GM18858 (cell line): ENCODE measurements at regions not wholly inside any gene's neighbourhood (a gene's known extent, or its start where the extent isn't known, plus 50 kb on each side); places are given as distances from the start of the nearest gene placed in this dataset.
"Not testable (repeated sequence)": the region's sequence is repeated elsewhere in the genome, so short reads cannot be mapped to it uniquely, and the experiment has no call there.

Experiments
- ATAC-seq: cut with Tn5 transposase; IDR thresholded peaks from one replicate; pipeline ENCODE4 v1.9.1; 2021; ENCODE audit not compliant: unreplicated experiment

DNA sequence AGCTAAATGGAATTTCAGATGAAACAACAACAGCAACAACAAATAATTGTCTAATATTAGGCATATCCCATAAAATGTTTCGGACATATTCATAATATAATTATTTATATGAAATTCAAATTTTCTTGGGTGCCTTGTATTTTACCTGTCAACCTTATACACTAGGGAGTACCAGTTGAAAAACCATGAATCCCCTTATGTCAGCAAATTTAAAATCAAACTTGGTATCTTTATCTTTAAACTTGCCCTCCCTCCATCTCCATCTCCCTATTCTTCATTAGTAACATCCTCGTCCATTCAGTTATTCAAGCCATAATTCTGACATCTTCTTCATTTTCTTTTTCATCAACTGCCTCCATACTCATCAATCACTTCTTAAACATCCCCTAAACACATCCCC lies 974.5 kb upstream of the HS3ST1 start:
- no peak for ATAC-seq

DNA sequence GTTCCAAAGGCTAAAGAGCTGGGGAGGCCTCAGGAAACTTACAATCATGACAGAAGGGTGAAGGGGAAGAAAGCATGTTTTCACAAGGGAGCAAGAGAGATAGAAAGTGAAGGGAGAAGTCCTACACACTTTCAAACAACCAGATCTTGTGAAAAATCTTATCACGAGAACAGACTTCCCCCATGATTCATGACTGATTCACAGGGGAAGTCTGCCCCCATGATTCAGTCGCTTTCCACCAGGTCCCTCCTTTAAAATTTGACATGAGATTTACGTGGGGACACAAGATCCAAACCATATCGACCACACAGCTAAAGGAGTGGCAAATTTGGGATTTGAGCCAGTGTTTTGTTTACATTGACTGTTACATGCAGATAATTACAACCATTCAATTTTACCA lies 971.1 kb upstream of the HS3ST1 start:
- ATAC-seq: no peak

DNA sequence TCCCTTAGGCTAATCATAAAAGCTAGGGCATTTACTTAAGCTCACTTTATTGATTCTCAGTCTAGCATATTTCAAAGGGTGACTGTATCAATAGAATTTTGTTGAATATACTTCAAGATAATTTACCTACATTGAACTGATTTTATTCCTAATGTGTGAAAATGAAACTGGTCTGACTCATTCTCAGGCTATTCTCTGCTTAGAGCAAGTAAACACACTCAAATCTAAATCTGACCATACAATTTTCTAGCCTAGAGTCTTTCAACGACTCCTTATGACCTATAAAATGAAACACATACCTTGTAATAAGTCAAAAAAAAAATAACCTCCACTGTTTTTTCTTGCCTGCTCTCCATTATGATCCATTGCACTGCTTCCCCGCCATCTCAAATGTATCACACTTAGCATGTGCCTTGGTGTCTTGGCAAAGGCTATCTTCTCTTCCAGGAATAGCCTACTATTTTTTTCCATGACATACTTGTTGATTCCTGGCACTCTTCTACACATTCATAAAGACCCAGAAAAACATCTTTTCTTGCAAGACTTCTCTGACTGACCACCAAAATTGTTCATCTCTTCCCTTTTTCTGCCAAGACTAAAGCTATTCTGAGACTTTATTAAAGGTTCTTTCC lies 965.1 kb upstream of the HS3ST1 start:
- ATAC-seq: no peak

DNA sequence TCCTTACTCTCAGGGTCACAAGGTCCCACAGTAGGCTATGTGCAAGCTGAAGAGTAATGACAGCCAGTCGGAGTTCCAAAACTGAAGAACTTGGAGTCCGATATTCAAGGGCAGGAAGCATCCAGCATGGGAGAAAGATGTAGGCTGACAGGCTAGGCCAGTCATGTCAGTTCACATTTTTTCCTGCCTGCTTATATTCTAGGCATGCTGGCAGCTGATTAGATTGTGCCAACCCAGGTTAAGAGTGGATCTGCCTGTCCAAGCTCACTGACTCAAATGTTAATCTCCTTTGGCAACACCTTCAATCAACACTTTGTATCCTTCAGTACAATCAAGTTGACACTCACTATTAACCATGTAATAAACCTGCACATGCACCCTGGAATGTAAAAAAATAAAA lies 960.9 kb upstream of the HS3ST1 start:
- no peak for ATAC-seq

DNA sequence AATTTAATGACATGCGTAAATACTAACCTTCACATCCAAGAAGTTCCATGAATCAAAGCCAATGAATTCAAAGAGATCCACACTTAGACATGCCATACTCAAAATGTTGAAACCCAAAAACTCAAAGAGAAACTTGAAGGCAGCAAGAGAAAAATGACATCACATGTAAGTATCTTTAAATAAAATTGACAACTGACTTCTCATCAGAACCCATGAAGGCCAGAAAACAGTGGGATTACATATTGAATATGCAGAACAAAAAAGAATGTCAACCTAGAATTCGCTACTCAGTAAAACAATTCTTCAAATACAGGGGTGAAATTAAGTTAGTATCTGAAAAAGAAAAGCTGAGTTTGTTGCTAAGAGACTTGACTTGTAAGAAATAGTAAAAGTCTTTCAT lies 953.9 kb upstream of the HS3ST1 start:
- ATAC-seq: no peak

DNA sequence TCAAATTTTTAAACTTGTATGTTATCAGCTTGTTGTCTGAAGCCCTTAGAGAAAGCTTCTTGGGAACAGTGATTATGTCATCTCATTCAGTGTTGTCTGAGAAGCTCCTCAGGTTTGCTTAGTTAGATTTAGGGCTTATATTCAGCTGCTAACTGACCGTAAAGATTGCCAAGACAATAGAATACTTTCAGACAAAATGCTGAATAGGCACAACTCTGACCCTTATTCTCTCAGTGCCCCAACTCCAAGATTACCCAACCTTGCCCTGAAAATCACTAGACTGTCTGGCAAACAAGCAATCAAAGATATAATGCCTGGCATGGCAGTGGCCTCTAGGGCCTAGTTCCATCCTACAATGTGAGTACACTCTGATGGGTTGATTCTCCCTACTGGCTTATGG lies 950.5 kb upstream of the HS3ST1 start:
- no peak for ATAC-seq

DNA sequence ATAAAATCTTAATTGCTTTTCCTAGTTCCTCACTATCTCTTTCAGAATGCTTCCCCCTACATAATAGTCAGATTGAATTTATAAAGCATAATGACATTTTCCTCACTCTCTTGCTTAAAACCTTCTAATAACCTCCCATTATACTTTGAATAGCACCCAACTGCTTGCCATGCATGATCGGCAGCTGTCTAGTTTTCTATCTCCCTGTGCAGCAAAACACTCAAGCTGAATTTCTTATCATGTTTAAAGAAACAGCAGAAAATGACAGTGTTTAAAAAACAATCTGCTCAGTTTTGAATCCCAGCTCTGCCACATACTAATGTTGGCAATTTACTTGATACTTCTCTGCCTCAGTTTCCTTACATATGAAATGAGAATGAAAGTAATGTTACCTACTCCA lies 947.1 kb upstream of the HS3ST1 start:
- ATAC-seq: no peak

DNA sequence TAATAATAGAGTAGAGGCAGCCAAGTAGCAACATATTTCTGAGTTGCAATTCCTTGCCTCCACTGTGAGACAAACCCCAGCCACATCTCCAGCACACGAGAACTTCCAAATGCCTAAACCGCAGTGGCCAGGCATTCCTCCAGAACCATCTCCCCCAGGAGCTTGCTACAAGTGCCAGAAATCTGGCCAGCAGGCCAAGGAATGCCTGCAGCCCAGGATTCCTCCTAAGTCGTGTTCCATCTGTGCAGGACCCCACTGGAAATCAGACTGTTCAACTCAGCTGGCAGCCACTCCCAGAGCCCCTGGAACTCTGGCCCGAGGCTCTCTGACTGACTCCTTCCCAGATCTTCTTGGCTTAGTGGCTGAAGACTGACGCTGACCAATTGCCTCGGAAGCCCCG lies 937.2 kb upstream of the HS3ST1 start:
- not testable (repeated sequence) for ATAC-seq

DNA sequence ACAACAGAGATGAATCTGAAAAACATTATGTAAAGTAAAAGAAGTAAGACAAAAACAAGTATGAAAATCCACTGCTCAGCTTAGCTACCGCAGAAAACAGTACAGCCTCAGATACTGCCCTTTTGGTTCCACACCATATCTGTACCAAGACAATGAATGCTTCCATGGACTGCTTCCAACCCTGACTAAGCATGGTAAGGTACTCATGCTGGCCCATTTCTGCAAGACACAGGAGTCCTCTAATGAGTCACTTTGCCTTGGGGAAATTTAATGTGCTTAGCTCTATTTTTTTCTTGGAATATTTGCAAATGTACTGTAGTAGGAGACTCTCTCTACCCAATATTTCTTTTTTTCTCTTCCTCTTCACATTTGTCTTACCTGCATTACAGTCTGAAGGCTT lies 931.7 kb upstream of the HS3ST1 start:
- ATAC-seq: no peak

DNA sequence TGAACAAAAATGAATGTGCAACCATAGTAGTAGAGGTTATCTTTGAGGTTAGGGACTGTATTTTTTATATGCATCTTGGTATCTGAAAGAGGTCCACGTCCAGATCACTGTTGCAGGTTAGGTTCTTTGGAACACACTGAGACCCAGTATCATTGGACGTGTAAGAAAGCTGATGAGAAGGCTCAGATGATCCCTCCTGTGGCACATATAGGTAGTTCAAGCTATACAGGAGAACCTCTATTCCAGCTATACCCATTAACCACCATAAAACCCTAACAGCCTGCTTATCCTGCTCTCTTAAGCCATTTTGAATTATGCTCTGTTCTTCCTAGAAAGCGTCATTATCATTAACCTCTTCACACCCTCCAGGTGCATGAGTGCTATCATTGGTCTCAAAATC lies 930.7 kb upstream of the HS3ST1 start:
- ATAC-seq: no peak

DNA sequence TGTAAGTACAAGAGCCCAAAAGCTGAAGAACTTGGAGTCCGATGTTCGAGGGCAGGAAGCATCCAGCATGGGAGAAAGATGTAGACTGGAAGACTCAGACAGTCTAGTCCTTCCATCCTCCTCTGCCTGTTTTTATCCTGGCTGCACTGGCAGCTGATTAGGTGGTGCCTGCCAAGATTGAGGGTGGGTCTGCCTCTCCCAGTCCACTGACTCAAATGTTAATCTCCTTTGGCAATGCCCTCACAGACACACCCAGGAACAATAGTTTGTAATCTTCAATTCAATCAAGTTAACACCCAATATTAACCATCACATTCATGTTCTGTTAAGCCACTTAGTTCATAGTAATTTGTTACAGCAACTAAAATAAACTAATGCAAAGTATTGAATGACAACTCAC lies 904.4 kb upstream of the HS3ST1 start:
- ATAC-seq: not testable (repeated sequence)

DNA sequence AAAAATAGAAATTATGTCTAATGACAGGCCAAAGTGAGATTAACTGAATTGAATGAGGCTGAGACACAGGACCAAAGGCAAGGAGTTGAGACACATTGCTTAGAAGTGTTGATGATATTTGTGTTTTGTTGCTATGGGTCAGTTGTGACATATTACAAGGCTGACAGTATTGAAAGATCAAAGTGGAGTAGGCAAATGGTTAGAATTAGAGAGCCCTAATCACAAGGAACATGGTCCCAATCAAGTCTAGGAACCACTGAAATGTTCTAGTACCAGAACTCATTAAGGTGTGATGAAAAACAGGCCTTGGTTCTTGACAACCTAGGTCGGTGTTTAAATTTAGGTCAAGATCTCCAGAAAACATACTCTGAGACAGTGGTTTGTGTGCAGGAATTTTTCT lies 896.3 kb upstream of the HS3ST1 start:
- no peak for ATAC-seq

DNA sequence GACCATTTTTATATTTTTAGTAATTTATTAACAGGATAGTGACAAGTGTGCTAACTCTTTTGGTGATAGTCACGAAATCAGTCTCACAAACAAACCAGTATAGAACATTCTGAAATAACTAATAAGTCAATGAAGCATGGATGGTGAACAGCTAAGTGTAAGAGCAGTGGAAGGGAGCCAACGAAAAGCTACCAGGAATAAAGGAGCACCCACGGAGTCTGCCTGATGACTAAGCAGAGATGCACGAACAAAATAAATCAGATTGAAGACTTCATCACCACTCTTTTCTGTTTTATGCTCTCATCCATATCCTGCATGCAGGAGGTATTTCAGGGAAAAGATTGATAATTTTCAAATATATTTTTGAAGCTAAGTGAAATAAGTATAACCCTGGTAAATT lies 891.1 kb upstream of the HS3ST1 start:
- ATAC-seq: no peak

DNA sequence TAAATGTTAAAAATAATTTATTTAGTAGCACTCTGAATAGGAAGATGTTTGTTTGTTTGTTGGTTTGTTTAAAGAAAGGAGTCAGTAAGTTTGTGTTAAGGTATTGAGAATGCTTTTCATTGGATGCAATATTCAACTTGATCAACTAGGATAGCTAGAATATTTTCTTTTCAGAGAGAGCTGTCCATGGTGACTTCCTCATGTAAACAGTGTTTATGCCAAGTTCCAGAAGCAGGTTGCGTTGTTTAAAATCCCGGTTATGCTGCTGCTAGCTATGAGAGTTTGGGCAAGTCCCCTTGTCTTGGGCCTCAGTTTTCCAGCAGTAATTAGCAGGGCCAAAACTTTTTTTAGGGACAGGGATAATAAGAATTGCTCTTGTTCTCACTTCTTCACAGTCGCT lies 876.2 kb upstream of the HS3ST1 start:
- no peak for ATAC-seq

DNA sequence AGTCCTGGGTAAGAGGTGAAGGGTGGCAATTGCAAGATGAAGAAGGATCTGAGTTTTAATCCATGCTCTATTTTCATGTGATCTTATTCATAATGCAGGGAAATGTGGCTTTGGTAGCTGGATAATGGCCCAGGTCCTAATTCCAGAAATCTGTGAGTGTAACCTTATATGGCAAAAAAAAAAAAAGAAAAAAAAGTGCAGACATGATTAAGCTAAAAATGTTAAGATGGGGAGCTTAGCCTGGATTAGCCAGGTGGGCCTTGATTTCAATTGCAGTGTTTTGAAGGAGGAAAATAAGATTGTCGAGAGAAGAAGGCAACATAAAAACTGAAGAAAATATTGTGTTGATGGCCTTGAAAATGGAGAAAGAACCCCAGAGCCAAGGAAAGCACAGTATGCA lies 867.7 kb upstream of the HS3ST1 start:
- ATAC-seq: no peak

DNA sequence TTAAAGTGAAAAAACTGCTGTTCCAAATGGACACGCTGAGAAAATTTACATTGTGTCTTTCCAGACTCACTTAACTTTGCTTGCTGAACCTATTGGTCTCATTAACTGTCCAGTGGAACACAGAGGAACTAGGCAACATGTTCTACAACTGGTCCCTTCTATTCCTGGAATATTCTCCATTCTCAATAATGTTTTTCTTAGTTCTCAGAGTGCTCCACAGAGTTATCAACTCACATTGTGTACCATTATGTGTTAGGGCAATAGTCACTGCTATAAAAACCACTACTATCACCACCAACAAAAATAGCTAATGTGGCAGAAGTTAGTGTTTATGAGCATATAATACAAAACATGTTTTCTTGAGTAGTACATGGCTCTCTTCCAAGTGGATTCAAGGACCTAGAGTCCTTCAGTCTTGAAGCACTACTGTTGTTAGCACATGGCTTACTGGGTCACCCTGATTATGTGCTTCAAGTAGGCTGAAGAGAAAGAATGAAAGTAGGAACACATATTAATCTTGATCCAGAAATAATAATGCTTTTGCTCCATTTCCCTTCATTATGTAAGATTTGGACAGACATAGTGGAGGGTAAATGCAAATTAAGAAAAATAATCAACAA lies 865.3 kb upstream of the HS3ST1 start:
- no peak for ATAC-seq

DNA sequence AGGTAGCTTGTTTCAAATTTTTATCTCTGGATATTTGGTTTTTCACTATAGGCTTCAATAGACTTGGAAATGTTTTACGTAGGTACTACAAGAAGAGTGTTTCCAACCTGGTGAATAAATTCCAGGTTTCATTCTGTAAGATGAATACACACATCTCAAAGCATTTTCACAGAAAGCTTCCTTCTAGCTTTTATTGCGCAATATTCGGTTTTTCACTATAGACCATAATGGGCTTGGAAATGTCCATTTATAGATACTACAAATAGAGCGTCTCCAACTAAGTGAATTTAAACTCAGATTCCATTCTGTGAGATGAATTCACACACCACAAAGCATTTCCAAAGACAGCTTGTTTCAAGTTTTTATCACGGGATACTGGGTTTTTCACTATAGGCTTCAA lies 857.7 kb upstream of the HS3ST1 start:
- ATAC-seq: no peak

DNA sequence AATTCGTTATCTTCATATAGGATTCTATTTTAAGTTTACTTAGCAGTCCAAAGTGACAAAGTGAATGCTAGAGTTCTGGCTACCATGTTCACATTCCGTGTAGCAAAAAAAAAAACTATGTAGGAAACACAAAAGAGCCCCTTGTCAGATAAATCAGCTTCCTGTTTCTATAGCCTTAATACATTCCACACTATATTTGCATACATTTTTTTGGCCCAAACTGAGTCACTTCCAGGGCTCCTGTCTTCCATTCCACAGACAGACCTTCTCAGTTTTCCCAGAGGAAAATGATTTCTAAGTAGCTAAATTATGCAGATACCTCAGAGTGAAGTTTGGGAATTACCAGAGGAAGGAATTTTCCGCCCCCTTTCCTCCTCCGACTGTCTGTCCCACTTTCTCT lies 841.9 kb upstream of the HS3ST1 start:
- no peak for ATAC-seq

DNA sequence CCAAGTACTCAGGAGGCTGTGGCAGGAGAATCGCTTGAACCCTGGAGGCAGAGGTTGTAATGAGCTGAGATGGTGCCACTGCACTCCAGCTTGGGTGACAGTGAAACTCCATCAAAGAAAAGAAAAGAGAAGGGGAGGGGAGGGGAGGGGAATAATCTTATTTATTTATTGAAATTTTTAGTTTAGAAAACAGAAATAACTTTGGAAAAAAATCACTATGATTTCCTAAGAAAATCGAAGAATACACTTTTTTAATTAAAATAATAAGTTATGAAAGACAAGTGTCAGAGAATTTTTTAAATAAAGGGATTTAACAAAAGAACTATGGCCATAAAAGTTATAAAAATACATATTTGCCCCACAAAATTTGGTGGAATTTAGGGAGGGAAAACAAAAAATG lies 836.9 kb upstream of the HS3ST1 start:
- no peak for ATAC-seq

DNA sequence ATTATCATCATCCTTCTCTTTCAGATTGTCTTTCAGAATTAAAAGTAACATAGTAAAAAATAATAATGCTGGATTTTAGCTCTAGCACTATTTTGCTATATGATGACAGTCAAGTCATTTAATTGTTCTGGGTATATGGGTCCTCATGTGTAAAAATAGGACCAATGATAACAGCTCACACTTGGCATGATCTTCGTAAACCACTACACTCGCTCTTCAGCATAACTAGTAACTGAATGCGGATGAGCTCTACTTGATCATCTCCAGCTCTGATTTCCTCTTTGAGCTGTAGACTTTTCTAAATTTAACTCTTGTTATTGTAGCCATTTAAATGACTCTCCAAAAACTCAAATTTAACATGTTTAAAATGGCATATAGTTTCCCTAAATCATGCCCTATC lies 831.8 kb upstream of the HS3ST1 start:
- no peak for ATAC-seq

DNA sequence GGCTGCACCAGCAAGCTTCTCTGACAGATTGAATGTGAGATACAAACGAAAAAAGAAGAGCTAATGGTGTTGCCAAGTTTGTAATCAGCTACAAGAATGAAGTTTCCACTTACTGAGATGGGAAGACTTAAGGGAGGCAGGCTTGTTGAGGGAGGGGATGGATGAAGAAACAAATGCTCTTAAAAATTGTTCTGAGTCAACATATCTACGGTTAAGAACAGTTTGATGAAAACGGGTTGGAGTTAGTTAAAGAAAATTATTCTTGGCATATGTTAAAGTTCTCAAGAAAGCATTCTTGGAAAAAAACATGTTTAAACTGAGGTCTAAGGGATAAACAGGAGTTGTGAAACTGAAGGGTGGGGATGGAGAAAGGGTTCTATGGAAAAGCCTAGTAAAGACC lies 816.3 kb upstream of the HS3ST1 start:
- ATAC-seq: no peak

DNA sequence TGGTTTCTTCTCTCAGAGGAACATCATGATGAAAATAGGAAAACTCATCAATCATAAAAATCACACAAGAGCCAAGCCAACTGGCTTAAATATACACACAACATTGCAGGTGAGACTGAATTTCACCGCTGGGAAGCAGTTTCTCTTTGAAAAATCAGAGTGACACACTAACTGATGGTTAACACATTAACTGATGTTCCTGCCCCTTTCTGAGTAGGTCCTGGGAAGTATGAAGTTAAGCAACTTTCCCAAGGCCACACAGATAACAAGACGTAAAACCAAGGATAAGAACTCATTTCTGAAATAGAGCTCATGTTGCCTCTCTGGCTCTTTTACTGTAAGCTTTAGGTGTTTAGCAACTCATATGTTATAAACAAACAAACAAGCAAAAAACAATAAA lies 813.7 kb upstream of the HS3ST1 start:
- ATAC-seq: no peak

DNA sequence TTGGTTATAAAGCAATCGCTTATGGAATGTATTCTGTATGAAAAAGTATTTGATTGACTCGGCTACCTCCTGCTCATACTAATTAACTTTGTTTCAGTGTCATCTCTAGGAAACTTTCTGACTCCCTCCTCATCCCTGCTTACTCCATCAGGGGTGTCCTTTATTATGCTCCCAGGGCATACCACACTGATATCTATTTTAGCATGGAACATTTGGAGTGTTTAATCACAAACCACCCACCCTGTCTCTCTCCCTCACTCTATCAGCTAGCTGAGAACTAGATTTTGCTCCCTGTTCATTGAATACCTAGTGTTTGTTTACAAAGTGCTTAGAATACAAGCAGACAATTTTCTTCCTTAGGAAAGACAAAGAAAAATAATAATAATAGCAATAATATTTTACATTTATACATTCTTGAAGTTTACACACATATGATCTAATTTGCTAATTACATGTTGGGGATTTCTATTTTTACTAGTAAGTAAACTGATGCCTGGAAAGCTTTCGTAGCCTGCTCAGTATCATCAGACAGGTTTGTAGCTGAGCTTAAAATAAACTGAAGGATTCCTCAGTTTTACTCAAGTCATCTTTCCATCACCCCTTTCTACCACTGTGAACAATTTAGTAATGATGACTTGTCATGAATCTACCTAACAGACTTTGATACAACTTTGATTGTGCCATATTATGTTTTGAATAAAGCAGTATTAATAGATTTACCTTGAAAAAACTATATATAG lies 811.4 kb upstream of the HS3ST1 start:
- no peak for ATAC-seq
